HG03108 (cell line): ENCODE measurements at regions not wholly inside any gene's neighbourhood (a gene's known extent, or its start where the extent isn't known, plus 50 kb on each side); places are given as distances from the start of the nearest gene placed in this dataset.
"Not testable (repeated sequence)": the region's sequence is repeated elsewhere in the genome, so short reads cannot be mapped to it uniquely, and the experiment has no call there.

Source experiments
- ATAC-seq: cut with Tn5 transposase; IDR thresholded peaks from one replicate; pipeline ENCODE4 v1.9.1; 2021; ENCODE audit warnings: moderate library complexity; ENCODE audit not compliant: unreplicated experiment

DNA sequence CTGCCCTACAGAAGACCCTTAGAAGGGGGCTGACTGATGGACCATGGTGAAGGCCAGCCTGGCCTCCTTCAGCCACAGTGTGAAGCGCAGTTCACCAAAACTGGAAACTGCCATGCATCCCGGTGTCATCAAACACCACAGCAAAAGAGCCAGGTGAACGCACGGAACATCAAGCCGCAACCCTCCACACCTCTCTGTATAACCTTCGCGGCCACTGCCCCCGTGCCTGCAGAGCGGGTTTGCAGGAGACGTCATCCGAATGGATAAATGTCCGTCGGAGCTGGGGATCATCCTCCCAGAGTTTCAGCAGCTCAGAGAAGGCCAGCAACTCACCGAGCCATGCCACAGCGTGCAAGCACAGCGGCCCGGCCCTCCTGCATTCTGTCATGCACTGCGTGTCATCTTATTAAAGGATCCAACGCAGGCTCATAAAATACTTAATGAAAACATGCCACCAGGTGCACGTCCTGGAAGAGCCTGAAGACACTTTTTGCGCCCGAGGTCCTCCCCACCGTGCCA lies 309.9 kb downstream of the BRD1 start:
- ATAC-seq: no peak

DNA sequence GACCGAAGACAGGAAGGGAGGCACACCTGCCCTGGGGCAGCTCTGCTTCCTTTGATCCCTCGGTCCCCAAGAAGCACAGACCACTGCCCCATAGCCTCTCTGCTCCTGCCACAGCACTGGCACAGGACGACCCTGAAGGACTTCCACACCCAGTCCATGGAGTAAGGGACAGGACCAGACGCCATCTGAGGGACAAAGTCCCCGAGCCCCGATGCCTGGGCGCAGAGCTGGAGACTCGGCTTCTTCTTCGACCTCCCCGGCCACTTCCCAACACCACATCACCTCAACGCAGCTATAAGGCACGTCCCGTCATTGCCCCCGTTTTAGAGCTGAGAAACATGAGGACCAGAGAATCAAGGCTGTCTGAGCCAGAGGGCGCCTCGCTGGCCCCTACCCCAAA lies 310.5 kb downstream of the BRD1 start:
- no peak for ATAC-seq

DNA sequence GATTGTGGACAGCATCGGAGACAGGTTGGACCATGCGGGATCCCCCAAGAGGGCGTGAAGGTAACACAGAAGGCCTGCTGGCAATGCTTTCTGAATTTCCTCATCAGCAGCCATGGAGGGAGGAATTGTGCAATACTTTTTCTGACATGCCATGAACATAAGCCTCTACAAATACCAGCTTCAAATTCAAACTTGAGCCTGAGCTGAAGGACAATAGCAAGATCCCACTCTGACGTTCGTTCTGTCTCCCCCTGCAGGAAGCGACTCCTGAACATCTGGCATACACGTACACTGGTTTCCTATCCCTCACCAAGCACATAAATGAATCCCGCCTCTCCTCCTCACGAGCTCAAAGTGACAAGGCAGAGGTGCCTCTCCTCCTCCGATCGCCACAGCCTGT lies 312.2 kb downstream of the BRD1 start:
- no peak for ATAC-seq

DNA sequence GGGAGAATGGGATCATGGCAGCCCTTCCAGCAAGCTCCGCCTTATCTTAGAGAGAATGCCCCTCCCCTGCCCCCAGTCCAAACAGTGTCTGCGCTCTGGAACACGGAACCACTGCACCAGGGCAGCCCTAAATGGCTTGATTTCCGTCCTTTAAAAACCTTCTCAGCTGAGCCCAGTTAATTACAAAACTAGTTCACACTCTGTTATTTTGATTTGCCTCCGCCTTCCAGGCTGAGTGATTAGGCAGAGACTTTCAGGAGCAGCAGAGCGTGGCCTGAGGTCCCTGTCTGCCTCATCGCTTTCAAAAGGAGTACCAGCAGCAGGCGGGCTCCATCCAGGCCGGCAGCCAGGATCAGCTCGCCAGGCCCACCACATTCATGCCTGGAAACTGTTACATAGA lies 313.0 kb downstream of the BRD1 start:
- ATAC-seq: no peak

DNA sequence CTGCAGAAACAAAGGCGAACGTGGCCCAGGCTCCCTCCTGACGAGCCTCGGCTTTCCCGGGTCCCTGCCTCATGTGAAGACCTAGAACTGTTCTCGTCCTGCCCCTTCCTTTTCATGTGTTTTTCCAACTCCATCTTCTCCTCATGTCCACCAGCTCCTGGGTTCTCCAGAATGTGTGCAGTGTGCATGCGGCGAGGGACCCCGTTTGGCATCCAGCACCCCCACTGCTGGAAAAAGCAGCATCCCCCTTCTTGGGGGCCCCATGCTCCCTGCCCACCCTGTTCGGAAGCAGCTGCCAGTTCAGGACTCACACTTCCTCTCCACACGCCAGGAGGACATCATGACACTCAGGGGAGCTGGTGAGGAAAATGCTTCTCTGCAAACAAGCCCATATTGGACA lies 313.5 kb downstream of the BRD1 start:
- no peak for ATAC-seq

DNA sequence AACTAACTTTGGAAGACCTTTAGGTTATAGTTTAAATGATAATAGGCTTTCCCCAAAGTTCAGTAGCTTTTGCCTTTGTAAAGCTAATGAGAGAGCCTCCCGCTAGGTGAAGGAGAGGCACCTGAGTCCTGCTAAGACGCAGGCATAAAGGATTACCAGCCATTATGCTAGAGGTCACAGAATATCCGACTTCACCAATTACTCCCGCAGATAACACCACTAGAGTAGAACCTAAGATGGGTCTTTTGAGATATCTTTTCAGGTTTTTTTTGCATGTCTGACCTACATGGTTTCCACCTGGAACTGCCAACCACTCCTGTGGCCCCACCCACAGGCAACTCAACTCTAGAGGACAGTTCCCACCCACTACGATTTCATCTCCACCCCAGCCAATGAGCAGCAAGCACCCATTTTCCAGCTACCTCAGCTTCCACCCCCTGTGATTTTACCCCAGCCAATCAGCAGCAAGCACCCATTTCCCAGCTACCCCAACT lies 314.3 kb downstream of the BRD1 start:
- ATAC-seq: no peak

DNA sequence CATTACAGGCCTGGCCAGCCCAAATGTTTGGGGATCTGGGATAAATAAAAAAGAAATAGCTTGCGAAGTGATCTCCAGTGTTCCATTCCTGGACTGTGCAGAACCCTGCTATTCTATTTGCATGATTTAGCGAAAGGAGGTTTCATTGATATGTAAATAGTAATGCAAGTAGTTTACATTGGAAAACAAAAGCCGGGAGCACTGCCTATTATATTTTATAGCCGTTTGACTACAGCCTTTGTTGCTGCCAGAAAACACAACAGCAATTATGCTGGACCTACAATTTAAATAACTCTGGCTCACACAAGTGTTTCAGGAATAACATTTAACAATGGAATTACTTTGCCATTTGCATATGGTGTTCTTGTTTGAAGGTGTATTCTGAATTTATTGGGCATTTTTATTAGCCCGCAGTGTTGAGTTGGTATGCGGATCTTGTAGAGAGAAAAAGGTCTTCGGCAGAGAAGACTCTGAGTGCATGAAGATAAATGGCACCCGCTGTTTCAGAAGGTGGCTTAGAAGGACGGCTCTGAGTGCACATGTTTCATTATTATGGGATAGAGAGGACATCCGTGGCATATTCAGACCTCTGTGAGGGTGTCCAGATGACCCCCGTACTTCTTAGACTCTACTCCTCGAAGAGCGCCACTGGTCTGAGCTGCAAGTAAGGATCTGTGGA lies 315.0 kb downstream of the BRD1 start:
- no peak for ATAC-seq

DNA sequence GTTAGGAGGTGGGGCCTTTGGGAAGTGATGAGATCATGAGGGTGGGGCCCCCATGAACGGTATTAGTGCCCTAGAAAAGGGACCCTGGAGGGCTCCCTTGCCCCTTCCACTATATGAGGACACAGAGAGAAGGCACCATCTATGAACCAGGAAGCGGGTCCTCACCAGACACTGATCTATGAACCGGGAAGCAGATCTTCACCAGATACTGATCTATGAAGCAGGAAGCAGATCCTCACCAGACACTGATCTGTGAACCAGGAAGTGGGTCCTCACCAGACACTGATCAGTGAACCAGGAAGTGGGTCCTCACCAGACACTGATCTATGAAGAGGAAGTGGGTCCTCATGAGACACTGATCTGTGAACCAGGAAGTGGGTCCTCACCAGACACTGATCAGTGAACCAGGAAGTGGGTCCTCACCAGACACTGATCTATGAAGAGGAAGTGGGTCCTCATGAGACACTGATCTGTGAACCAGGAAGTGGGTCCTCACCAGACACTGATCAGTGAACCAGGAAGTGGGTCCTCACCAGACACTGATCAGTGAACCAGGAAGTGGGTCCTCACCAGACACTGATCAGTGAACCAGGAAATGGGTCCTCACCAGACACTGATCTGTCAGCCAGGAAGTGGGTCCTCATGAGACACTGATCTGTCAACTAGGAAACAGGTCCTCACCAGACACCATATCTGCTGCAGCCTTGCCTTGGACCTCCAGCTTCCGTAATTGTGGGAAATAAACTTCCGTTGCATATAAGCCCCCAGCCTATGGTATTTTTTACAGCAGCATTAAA lies 316.1 kb downstream of the BRD1 start:
- ATAC-seq: not testable (repeated sequence)

DNA sequence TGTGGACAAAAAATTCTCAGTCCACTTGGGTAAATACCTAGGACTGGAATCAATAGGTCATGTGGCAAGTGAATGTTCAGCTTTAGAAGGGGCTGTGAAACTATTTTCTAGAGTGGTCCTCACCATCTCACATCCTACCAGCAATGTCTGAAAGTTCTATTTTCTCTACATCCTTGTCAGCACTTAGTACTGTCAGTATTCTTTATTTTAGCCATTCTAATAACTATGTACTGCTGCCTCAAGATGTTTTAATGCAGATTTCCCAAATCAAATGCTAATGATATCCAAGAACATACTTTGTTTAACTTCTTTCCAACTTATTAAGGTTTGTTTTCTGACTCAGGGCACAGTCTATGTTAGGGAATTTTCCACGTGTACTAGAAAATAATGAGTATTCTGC lies 317.0 kb downstream of the BRD1 start:
- no peak for ATAC-seq

DNA sequence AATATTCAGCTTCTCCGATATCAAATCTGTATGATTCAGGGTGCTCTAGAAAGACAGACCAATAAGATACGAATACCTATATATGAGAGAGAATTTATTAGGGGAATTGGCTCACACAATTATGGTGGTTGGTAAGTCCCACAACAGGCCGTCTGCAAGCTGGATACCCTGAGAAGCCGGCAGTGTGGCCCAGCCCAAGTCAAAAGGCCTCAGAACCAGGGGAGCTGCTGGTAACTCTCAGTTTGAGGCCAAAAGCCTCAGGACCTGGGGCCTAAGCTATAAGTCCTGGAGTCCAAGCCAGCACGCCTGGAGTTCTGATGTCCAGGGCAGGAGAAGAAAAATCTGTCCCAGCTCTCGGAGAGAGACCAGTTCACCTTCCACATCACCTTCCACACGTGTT lies 318.7 kb downstream of the BRD1 start:
- ATAC-seq: no peak

DNA sequence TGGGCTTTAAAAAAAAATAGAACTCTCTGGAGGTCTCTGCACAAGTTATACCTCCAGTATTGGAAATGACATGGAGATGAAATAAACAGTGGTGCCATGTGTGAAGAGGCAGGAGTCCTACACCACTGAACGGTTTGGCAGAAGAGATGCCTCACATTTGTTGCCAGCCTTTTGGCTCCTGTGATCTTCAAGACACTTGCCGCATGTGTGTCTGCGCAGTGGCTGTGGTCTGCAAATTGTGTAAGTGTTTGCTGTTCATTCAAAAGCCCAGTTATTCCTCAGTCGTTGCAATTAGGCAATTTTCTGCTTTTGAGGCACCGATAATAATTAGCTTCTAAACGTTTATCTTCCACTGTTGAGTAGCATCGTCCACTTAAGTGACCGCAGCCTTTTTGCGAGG lies 319.1 kb downstream of the BRD1 start:
- ATAC-seq: no peak

DNA sequence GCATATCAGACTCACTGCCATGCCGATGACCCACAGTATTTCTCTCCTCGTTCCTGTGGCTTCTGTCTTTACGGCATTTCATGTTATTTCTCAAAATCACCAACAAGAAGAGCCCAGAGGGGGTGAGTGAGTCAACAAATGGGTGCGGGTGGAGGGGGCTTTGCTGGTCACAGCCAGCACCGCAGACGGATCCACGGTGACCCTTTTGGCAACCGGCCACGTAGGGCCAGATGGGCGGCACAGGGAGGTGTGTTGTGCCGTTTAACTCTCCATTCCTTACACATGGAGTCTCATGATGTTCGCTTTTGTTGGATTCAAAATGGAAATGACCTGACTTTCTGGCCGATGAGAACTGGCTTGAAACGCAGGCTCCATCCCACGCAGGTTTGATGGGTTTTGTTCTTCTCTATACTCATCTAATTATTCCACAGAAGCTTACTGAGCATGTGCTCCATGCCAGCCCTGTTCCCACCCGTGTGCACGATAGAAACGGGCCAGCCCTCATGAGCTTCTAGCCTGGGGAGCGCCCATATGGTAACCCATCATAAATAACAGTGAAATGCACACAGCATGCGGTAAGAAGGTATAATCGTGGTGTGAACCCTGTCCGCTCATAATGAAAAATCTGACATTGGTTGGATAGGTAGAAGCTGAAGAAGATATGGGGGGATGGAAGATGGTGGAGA lies 319.9 kb downstream of the BRD1 start:
- ATAC-seq: no peak

DNA sequence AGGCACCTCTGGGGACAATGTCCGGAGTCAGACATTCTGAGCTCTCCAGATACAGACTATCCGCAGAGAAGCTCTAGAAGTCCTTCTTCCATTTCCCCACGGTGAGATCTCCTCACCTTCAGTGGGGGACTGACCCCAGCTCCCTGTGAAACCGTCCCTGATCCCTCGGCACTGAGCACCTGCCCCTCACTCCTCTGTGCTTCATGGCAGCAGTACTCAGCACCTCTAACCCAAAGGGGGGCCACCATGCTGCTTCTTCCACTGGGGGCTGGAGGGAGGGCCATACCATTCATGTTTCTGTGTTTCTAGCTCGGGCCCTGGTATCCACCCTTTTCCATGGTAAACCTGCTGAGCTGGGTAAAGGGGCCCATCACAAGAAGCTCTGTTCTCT lies 321.7 kb downstream of the BRD1 start:
- ATAC-seq: no peak

DNA sequence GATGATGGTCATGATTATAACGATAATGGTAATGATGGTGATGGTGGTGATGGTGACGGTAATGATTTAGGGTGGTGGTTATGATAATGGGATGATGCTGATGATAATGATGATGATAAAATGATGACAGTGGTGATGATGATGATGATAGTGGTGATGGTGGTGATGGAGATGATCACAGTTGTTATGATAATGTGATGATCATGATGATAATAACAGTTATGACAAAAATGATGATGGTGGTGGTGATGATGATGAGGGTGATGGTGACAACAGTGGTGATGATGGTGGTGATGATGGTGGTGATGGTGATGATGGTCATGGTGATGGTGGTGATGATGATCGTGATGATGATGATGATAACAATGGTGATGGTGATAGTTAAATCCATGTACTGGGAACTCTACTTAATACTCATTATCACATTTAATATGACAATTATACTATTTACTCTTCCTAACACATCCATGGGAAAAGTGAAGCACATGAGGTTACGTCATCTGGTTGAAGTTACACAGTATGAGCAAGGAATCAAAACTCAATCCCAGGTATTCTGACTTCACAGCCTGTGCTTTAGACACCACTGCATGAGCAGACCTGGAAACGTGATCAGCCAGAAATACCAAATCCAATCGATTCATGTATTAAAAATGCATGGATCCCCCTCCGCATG lies 322.2 kb downstream of the BRD1 start:
- no peak for ATAC-seq

DNA sequence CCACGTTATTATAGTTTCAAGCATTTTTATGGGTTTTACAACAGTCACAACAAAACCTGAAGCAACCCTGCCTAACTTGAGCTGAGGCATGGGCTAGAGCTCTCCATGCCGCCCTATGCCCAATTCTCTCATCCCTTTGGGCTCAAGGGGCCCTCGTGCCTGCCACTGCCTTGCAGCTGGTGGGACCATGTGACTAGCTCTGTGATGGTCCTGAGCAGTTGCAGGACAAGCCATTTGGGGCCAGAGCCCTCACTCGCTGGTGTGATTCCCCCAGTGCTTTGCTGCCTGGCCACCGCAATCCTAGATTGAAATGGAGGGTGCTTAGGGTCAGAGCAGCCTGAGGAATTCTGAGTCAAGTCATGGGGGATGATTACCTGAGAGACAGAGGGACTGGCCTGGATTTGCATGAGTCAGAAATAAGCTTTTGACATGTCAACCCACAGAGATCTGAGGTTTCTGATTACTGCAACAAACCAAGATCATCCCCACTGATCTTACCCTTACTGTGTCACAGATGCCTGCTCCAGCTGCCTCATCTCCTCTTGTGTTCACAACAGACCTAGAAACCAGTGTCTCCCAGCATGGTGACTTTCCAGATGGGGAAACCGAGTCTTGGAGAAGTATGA lies 323.7 kb downstream of the BRD1 start:
- no peak for ATAC-seq

DNA sequence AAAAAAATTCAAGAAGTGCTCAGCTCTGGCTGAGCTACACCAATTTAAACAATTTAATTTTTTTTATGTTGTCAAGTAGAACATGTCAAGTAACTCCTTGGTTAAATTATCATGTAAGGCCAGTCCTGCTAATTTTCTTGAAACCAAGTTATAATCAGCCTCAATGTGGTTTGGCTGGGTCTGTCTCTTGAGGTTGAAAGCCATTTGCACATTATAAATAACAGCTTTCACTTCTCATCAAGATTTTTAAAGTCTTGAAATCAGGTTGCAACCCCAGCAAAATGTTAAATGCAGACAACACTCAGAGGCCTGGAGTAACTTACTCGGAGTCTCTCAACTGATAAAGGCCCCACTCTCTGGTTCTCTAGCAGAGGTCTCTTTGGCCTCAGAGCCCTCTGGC lies 324.4 kb downstream of the BRD1 start:
- ATAC-seq: no peak

DNA sequence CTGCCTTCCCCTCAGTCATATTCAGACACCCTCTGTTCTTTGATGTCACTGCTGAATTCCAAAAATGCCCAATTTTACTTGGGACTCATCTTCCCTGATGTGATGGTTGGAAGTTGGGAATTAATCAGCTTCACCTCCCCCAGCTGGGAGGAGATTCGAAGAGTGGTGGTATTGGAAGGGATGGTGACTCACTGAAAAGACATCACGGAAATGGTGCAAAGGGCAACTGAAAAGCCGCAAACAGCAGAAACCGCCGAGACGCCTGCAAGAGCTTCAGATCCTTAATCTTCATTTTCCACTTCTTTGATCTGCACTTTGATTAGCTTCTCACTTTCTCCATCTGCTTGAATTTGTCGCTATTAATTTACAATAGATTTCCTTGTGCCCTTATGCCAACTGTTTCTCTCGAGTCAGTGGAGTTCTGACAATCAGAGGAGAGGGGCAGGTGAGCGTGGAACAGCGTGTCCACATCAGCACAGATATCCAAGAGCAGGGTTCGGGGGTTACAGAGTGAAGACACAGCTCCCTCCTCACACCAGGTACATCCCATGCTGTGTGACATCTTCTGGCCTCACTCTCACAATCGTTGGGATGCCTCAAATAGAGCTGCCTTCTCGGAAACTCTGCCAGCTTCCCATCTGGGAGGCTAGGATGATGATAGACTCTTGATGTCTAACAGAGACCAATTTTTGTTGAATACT lies 325.4 kb downstream of the BRD1 start:
- no peak for ATAC-seq

DNA sequence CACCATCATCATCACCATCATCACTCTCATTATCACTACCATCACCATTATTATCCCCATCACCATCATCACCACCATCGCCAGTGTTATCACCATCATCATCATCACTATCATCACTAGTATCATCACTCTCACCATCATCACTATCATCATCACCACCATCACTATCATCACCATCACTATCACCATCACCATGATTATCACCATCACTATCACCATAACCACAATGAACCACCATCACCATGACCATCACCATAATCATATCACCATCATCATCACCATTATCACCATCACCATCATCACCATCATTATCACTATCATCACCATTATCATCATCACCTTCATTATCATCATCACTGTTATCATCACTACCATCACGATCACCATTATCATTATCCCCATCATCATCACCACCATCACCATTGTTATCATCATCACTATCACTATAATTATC lies 326.7 kb downstream of the BRD1 start:
- no peak for ATAC-seq

DNA sequence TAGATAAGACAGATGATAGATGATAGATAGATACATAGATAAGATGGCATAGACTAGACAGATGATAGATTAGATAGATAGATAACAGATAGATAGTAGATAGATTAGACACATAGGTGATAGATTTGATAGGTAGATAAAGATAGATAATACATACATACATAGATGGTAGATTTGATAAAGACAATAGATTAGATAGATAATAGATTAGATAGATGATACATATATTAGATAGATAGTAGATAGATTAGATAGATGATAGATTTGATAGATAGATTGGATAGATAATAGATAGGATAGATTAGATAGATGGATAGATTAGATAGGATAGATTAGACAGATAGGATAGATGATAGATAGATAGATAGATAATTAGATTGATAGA lies 327.6 kb downstream of the BRD1 start:
- ATAC-seq: no peak

DNA sequence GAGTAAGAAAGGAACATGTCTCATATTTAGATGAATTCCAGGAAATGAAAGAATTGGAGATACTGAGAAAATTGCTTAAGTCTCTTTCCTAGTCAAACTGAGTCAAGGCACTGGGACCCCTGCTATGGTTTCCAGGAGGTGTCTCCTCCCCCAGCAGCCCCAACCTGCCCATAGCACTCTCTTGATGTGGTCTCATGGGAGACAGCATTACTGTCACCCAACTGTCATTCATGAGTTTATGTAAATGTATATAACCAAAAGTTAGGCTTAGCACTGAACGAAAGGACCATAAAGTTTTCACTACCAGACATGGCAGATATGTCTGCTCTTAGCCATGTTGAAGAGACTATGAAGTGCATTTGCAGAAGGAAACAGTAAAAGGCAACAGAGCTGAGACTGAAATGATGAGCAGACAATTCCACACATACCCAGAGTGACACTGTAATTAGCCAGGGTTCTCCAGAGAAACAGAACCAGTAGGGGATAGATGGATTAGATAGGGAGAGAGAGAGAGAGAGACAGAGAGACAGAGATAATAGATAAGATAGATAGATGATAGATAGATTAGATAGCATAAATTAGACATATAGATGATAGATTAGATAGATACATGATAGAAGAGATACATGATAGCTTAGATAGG lies 328.1 kb downstream of the BRD1 start:
- ATAC-seq: no peak
